NOMO-1 treated with DMSO at 0.1 percent for 48 hours (cell line): ENCODE measurements at regions not wholly inside any gene's neighbourhood (a gene's known extent, or its start where the extent isn't known, plus 50 kb on each side); places are given as distances from the start of the nearest gene placed in this dataset.
"Not testable (repeated sequence)": the region's sequence is repeated elsewhere in the genome, so short reads cannot be mapped to it uniquely, and the experiment has no call there.

Experiments
- DNase-seq: peaks from one replicate; lab custom pipeline; 2025; ENCODE audit not compliant: unreplicated experiment; lab: John Stamatoyannopoulos, UW

- no peak for DNase-seq
Measured at GRCh38 chr12:76653342-76653741, 93.8 kb upstream of the OSBPL8 start.

GRCh38 chr12:76664731-76665130 is 99.2 kb upstream of the ZDHHC17 start:
- DNase-seq = no peak

GRCh38 chr12:76666290-76666835 is 97.6 kb upstream of the ZDHHC17 start:
- no peak for DNase-seq

GRCh38 chr12:76669981-76670380 is 93.9 kb upstream of the ZDHHC17 start:
- no peak for DNase-seq

- DNase-seq = no peak
Measured at GRCh38 chr12:76670776-76671175, 93.1 kb upstream of the ZDHHC17 start.

GRCh38 chr12:76674669-76675315 is 89.1 kb upstream of the ZDHHC17 start:
- peak; percentile 45 for DNase-seq

GRCh38 chr12:76676261-76676660 is 87.7 kb upstream of the ZDHHC17 start:
- DNase-seq = not testable (repeated sequence)

GRCh38 chr12:76678992-76679391 is 84.9 kb upstream of the ZDHHC17 start:
- DNase-seq = no peak

- no peak for DNase-seq
Measured at GRCh38 chr12:76679778-76680177, 84.1 kb upstream of the ZDHHC17 start.

- DNase-seq = no peak
Measured at GRCh38 chr12:76680940-76681339, 83.0 kb upstream of the ZDHHC17 start.

GRCh38 chr12:76685246-76685678 is 78.7 kb upstream of the ZDHHC17 start:
- no peak for DNase-seq

- DNase-seq = no peak
Measured at GRCh38 chr12:76687981-76688380, 75.9 kb upstream of the ZDHHC17 start.

- DNase-seq = peak; percentile 21
Measured at GRCh38 chr12:76688631-76689030, 75.3 kb upstream of the ZDHHC17 start.

- no peak for DNase-seq
Measured at GRCh38 chr12:76690921-76691700, 72.8 kb upstream of the ZDHHC17 start.

- DNase-seq = no peak
Measured at GRCh38 chr12:76692846-76693245, 71.1 kb upstream of the ZDHHC17 start.

GRCh38 chr12:76694369-76694768 is 69.5 kb upstream of the ZDHHC17 start:
- DNase-seq = no peak

- DNase-seq = no peak
Measured at GRCh38 chr12:76696186-76696585, 67.7 kb upstream of the ZDHHC17 start.

GRCh38 chr12:76697849-76698248 is 66.1 kb upstream of the ZDHHC17 start:
- no peak for DNase-seq

GRCh38 chr12:76698316-76698715 is 65.6 kb upstream of the ZDHHC17 start:
- no peak for DNase-seq

- no peak for DNase-seq
Measured at GRCh38 chr12:76698966-76699365, 64.9 kb upstream of the ZDHHC17 start.

GRCh38 chr12:76701690-76702089 is 62.2 kb upstream of the ZDHHC17 start:
- no peak for DNase-seq

- DNase-seq = no peak
Measured at GRCh38 chr12:76702946-76703345, 61.0 kb upstream of the ZDHHC17 start.
